HepG2 (cell line): ENCODE measurements at regions not wholly inside any gene's neighbourhood (a gene's known extent, or its start where the extent isn't known, plus 50 kb on each side); places are given as distances from the start of the nearest gene placed in this dataset.

Source experiments
- ATAC-seq: fragments of 200-7000 bp; cut with Tn5 transposase; 3 replicates; pipeline ENCODE4 v1.9.1; 2020; ENCODE audit warnings: mild to moderate bottlenecking, moderate library complexity
- BruUV-seq: library from RNA; stranded (reverse); fragments of 400-500 nt; replicated peaks from 2 replicates; lab custom pipeline; 2021; lab: Mats Ljungman, UMichigan
- CTCF ChIA-PET: fragments of 300-600 bp; formaldehyde crosslinking; extraction: SDS; loops from one replicate; lab custom pipeline; 2021; ENCODE audit warnings: low total read pairs, inconsistent platforms, low intra/inter-chr PET ratio; lab: Yijun Ruan, JAX
- POLR2A ChIA-PET: fragments of 350-600 bp; sonication (Branson Sonifier 250); formaldehyde crosslinking; loops from one replicate; lab custom pipeline; 2020; ENCODE audit warnings: antibody characterized with exemption, inconsistent platforms; lab: Yijun Ruan, JAX
- DNase-seq: peaks from one replicate; pipeline ENCODE4 v3.0.0-alpha.2; 2015; ENCODE audit warnings: low spot score
- FAIRE-seq: peaks from 3 replicates; lab custom pipeline; 2011; peaks lifted over from hg19 to GRCh38; lab: Jason Lieb, UNC
- H2AFZ ChIP-seq: one replicate; pipeline ENCODE4 v1.6.1; 2011; ENCODE audit warnings: low read length, inconsistent platforms
- H3K27ac ChIP-seq: fragments of 300-600 bp; 3 replicates; pipeline ENCODE4 v1.8.0; 2011; ENCODE audit warnings: mixed run types, mild to moderate bottlenecking, mixed read lengths, low read length, inconsistent platforms; ENCODE audit not compliant: insufficient read depth; ENCODE audit errors: extremely low read length
- H3K27me3 ChIP-seq, 2 experiments: fragments of 200-600 bp in 1 of 2; 2 replicates in 1 of 2; 3 replicates in 1 of 2; pipeline versions ENCODE4 v1.6.0 to v1.8.0; 2011; ENCODE audit warnings: low read length in 2 of 2, mild to moderate bottlenecking in 2 of 2, moderate library complexity in 2 of 2, inconsistent platforms in 1 of 2; ENCODE audit not compliant: insufficient read depth in 2 of 2, control insufficient read depth in 1 of 2
- H3K36me3 ChIP-seq, 2 experiments: fragments of 200-600 bp in 1 of 2; replicated peaks in 1 of 2; 2 replicates in 1 of 2; 3 replicates in 1 of 2; pipeline versions ENCODE4 v1.5.1 to v1.8.0; 2011; ENCODE audit warnings: low read length in 2 of 2, inconsistent platforms in 1 of 2; ENCODE audit not compliant: insufficient read depth in 2 of 2, control insufficient read depth in 1 of 2
- H3K4me1 ChIP-seq: 2 replicates; pipeline ENCODE4 v1.5.1; 2012; ENCODE audit warnings: low read length, inconsistent platforms; ENCODE audit not compliant: insufficient read depth
- H3K4me2 ChIP-seq: 2 replicates; pipeline ENCODE4 v1.6.0; 2011; ENCODE audit warnings: low read depth, low read length, inconsistent platforms
- H3K4me3 ChIP-seq, 3 experiments: fragments of 200-600 bp in 1 of 3; sonication (generic), shearing (Covaris generic) in 1 of 3; replicated peaks in 1 of 3; 2 replicates each; pipeline ENCODE4 v1.5.1; 2011 to 2016; ENCODE audit warnings: low read length in 3 of 3, inconsistent platforms in 2 of 3, low read depth in 2 of 3, mild to moderate bottlenecking in 2 of 3, control low read depth in 1 of 3, mixed read lengths in 1 of 3; ENCODE audit not compliant: insufficient read depth in 1 of 3
- H3K79me2 ChIP-seq: one replicate; pipeline ENCODE4 v1.6.1; 2011; ENCODE audit warnings: low read length, inconsistent platforms; ENCODE audit not compliant: insufficient read depth
- H3K9ac ChIP-seq: 2 replicates; pipeline ENCODE4 v1.6.0; 2011; ENCODE audit warnings: mild to moderate bottlenecking, low read depth, low read length, inconsistent platforms; ENCODE audit not compliant: insufficient read depth
- H3K9me3 ChIP-seq: 2 replicates; pipeline ENCODE4 v1.5.1; 2012; ENCODE audit warnings: mild to moderate bottlenecking, low read length
- H4K20me1 ChIP-seq: 2 replicates; pipeline ENCODE4 v1.6.0; 2011; ENCODE audit warnings: inconsistent platforms, mild to moderate bottlenecking, low read length, moderate library complexity; ENCODE audit not compliant: insufficient read depth
- CEBPB ChIP-seq: IDR thresholded peaks from 2 replicates; pipeline ENCODE4 v1.6.1; 2011; ENCODE audit warnings: low read depth, low read length, improper control_type of control experiment, borderline replicate concordance
- CEBPG ChIP-seq: IDR thresholded peaks from 2 replicates; pipeline ENCODE4 v1.6.1; 2016
- KDM3A ChIP-seq: IDR thresholded peaks from 2 replicates; pipeline ENCODE4 v1.6.1; 2018; ENCODE audit warnings: low read depth, missing compliant biosample characterization
- NFYB ChIP-seq: sonication (generic); formaldehyde crosslinking; IDR thresholded peaks from 2 replicates; pipeline ENCODE4 v1.4.0; 2020; ENCODE audit warnings: missing genetic modification reagents
- RBM39 ChIP-seq: fragments of 200-400 bp; formaldehyde crosslinking; IDR thresholded peaks from one replicate; pipeline ENCODE4 v1.6.1; 2018; ENCODE audit warnings: antibody characterized with exemption, mild to moderate bottlenecking, low read depth, low read length; ENCODE audit not compliant: poor library complexity, severe bottlenecking
- SP1 ChIP-seq, 2 experiments: fragments of 450-650 bp in 1 of 2; sonication (generic) in 1 of 2; formaldehyde crosslinking in 1 of 2; IDR thresholded peaks; 2 replicates each; pipeline versions ENCODE4 v1.4.0 to v1.6.1; 2016 to 2020; ENCODE audit warnings: missing genetic modification reagents in 1 of 2
- STAT5B ChIP-seq: sonication (generic); formaldehyde crosslinking; IDR thresholded peaks from 2 replicates; pipeline ENCODE4 v1.4.0; 2020; ENCODE audit warnings: missing genetic modification reagents
- YEATS2 ChIP-seq: sonication (generic); formaldehyde crosslinking; IDR thresholded peaks from 2 replicates; pipeline ENCODE4 v1.4.0; 2020; ENCODE audit warnings: missing genetic modification reagents, borderline replicate concordance
- ZNF225 ChIP-seq: sonication (generic); formaldehyde crosslinking; IDR thresholded peaks from 2 replicates; pipeline ENCODE4 v1.4.0; 2020; ENCODE audit warnings: mild to moderate bottlenecking, missing genetic modification reagents
- WGBS: methylation state at CpG from one replicate; pipeline ENCODE4 v1.1.6; 2017; ENCODE audit warnings: low lambda C conversion rate; 5-methylcytosine and 5-hydroxymethylcytosine counted together
- in situ Hi-C: cut with HindIII; loops from 2 replicates; pipeline ENCODE4 v1.10.0; 2017; ENCODE audit warnings: low pct_unique_long_range_greater_than_20kb; ENCODE audit not compliant: extremely low pct_ligation_motif_present
- intact Hi-C: fragments of 100-400 bp; cut with micrococcal nuclease; formaldehyde crosslinking; loops from one replicate; pipeline ENCODE4 v1.10.0; 2022; ENCODE audit not compliant: unreplicated experiment
- TF ChIP-seq, protein P1 (sequence below): sonication (generic); formaldehyde crosslinking; IDR thresholded peaks from 2 replicates; pipeline ENCODE4 v1.4.0; 2020; ENCODE audit warnings: missing genetic modification reagents
- TF ChIP-seq, protein P2 (sequence below): sonication (generic); formaldehyde crosslinking; IDR thresholded peaks from 2 replicates; pipeline ENCODE4 v1.8.1; 2022; ENCODE audit warnings: mild to moderate bottlenecking, missing genetic modification reagents
- TF ChIP-seq, protein P3 (sequence below): sonication (generic); formaldehyde crosslinking; IDR thresholded peaks from 2 replicates; pipeline ENCODE4 v1.4.0; 2020; ENCODE audit warnings: missing genetic modification reagents, mild to moderate bottlenecking, borderline replicate concordance
- TF ChIP-seq, protein P4 (sequence below): sonication (generic); formaldehyde crosslinking; IDR thresholded peaks from 2 replicates; pipeline ENCODE4 v1.4.0; 2020; ENCODE audit warnings: missing genetic modification reagents

DNA sequence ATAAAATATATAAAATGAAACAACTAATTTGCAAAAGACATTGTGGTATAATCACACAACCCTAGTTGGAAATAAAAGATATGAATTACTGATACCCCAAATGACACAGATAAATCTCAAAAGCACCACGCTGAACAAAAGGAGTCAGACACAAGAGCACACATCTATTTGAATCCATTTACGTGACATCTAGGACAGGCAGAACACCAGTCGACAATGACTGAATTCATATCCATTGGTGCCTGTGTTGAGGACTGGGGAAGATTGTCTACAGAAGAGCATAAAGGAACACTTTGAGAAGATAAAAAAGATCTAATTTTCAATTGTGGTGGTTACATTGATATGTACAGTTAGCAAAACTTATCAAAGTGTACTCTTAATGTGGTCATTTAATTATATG, 874.1 kb downstream of the LTN1 start:
- H3K27ac ChIP-seq, result no peak overlapping the region
- intact Hi-C loops, result no loop called here
- CTCF ChIA-PET, result no interaction called here
- BruUV-seq, result no TSS peak
- H3K4me2 ChIP-seq, result no peak overlapping the region
- POLR2A ChIA-PET, result no interaction called here
- in situ Hi-C loops, result no loop called here
- H3K4me1 ChIP-seq, result no peaks in the 10 kb centered on the region
- FAIRE-seq (no peak), ATAC-seq (no peak), DNase-seq (no peak)
- H3K4me3 ChIP-seq, result no peak overlapping the region
- H3K9ac ChIP-seq, result no peak overlapping the region
- no peaks in the 10 kb centered on the region for H3K36me3 ChIP-seq
- H3K9me3 ChIP-seq, result peaks cover 70% of the 10 kb centered on the region
- H3K27me3 ChIP-seq, result no peaks in the 10 kb centered on the region; a peak in 1 of 5 replicates
- H4K20me1 ChIP-seq, result no peaks in the 10 kb centered on the region
- 58% methylated on average over 3 of the region's 3 CpGs for WGBS
- no peak overlapping the region for H2AFZ ChIP-seq
- H3K79me2 ChIP-seq, result no peaks in the 10 kb centered on the region
- TF ChIP-seq YEATS2 (no peak), CEBPB (no peak), ZNF225 (CRISPR knock-in tag) (no peak), STAT5B (CRISPR knock-in tag) (no peak), NFYB (no peak), CEBPG (CRISPR knock-in tag) (no peak), SP1 (IDR thresholded peaks at IDR 0.05) (no peak), SP1 (CRISPR knock-in tag; IDR thresholded peaks at IDR 0.05) (no peak), KDM3A (no peak), RBM39 (no peak)
- TF ChIP-seq, protein P1, sequence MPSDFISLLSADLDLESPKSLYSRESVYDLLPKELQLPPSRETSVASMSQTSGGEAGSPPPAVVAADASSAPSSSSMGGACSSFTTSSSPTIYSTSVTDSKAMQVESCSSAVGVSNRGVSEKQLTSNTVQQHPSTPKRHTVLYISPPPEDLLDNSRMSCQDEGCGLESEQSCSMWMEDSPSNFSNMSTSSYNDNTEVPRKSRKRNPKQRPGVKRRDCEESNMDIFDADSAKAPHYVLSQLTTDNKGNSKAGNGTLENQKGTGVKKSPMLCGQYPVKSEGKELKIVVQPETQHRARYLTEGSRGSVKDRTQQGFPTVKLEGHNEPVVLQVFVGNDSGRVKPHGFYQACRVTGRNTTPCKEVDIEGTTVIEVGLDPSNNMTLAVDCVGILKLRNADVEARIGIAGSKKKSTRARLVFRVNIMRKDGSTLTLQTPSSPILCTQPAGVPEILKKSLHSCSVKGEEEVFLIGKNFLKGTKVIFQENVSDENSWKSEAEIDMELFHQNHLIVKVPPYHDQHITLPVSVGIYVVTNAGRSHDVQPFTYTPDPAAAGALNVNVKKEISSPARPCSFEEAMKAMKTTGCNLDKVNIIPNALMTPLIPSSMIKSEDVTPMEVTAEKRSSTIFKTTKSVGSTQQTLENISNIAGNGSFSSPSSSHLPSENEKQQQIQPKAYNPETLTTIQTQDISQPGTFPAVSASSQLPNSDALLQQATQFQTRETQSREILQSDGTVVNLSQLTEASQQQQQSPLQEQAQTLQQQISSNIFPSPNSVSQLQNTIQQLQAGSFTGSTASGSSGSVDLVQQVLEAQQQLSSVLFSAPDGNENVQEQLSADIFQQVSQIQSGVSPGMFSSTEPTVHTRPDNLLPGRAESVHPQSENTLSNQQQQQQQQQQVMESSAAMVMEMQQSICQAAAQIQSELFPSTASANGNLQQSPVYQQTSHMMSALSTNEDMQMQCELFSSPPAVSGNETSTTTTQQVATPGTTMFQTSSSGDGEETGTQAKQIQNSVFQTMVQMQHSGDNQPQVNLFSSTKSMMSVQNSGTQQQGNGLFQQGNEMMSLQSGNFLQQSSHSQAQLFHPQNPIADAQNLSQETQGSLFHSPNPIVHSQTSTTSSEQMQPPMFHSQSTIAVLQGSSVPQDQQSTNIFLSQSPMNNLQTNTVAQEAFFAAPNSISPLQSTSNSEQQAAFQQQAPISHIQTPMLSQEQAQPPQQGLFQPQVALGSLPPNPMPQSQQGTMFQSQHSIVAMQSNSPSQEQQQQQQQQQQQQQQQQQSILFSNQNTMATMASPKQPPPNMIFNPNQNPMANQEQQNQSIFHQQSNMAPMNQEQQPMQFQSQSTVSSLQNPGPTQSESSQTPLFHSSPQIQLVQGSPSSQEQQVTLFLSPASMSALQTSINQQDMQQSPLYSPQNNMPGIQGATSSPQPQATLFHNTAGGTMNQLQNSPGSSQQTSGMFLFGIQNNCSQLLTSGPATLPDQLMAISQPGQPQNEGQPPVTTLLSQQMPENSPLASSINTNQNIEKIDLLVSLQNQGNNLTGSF (CRISPR knock-in tag), result no peak
- TF ChIP-seq, protein P2, sequence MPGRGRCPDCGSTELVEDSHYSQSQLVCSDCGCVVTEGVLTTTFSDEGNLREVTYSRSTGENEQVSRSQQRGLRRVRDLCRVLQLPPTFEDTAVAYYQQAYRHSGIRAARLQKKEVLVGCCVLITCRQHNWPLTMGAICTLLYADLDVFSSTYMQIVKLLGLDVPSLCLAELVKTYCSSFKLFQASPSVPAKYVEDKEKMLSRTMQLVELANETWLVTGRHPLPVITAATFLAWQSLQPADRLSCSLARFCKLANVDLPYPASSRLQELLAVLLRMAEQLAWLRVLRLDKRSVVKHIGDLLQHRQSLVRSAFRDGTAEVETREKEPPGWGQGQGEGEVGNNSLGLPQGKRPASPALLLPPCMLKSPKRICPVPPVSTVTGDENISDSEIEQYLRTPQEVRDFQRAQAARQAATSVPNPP (CRISPR knock-in tag), result no peak
- TF ChIP-seq, protein P3, sequence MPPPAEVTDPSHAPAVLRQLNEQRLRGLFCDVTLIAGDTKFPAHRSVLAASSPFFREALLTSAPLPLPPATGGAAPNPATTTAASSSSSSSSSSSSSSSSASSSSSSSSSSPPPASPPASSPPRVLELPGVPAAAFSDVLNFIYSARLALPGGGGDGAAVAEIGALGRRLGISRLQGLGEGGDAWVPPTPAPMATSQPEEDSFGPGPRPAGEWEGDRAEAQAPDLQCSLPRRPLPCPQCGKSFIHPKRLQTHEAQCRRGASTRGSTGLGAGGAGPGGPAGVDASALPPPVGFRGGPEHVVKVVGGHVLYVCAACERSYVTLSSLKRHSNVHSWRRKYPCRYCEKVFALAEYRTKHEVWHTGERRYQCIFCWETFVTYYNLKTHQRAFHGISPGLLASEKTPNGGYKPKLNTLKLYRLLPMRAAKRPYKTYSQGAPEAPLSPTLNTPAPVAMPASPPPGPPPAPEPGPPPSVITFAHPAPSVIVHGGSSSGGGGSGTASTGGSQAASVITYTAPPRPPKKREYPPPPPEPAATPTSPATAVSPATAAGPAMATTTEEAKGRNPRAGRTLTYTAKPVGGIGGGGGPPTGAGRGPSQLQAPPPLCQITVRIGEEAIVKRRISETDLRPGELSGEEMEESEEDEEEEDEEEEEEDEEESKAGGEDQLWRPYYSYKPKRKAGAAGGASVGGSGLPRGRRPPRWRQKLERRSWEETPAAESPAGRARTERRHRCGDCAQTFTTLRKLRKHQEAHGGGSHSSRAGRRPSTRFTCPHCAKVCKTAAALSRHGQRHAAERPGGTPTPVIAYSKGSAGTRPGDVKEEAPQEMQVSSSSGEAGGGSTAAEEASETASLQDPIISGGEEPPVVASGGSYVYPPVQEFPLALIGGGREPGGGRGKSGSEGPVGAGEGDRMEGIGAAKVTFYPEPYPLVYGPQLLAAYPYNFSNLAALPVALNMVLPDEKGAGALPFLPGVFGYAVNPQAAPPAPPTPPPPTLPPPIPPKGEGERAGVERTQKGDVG, result no peak
- TF ChIP-seq, protein P4, sequence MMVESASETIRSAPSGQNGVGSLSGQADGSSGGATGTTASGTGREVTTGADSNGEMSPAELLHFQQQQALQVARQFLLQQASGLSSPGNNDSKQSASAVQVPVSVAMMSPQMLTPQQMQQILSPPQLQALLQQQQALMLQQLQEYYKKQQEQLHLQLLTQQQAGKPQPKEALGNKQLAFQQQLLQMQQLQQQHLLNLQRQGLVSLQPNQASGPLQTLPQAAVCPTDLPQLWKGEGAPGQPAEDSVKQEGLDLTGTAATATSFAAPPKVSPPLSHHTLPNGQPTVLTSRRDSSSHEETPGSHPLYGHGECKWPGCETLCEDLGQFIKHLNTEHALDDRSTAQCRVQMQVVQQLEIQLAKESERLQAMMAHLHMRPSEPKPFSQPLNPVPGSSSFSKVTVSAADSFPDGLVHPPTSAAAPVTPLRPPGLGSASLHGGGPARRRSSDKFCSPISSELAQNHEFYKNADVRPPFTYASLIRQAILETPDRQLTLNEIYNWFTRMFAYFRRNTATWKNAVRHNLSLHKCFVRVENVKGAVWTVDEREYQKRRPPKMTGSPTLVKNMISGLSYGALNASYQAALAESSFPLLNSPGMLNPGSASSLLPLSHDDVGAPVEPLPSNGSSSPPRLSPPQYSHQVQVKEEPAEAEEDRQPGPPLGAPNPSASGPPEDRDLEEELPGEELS (CRISPR knock-in tag), result no peak
